OCI-LY1 (cell line): ENCODE measurements at regions not wholly inside any gene's neighbourhood (a gene's known extent, or its start where the extent isn't known, plus 50 kb on each side); places are given as distances from the start of the nearest gene placed in this dataset.

ENCODE experiments used
- H2AFZ ChIP-seq: fragments of 200-600 bp; sonication (generic), shearing (Covaris generic); 2 replicates; pipeline ENCODE4 v1.6.0; 2014; ENCODE audit warnings: antibody characterized with exemption, mild to moderate bottlenecking, low read length
- H3F3A ChIP-seq: fragments of 200-600 bp; sonication (generic), shearing (Covaris generic); 2 replicates; pipeline ENCODE4 v1.6.0; 2014; ENCODE audit warnings: mild to moderate bottlenecking, antibody characterized with exemption, low read length, moderate library complexity; ENCODE audit not compliant: insufficient read depth
- H3K27ac ChIP-seq: fragments of 200-600 bp; sonication (generic); 2 replicates; pipeline ENCODE4 v1.5.1; 2014; ENCODE audit warnings: low read length, mixed run types, mild to moderate bottlenecking, low read depth; ENCODE audit not compliant: poor library complexity, severe bottlenecking
- H3K27me3 ChIP-seq: fragments of 200-600 bp; sonication (generic); 2 replicates; pipeline ENCODE4 v1.6.0; 2014; ENCODE audit warnings: antibody characterized with exemption, mild to moderate bottlenecking, low read length, moderate library complexity; ENCODE audit not compliant: insufficient read depth
- H3K36me3 ChIP-seq: fragments of 200-600 bp; sonication (generic); 2 replicates; pipeline ENCODE4 v1.6.1; 2014; ENCODE audit warnings: mild to moderate bottlenecking, antibody characterized with exemption, low read length, moderate library complexity, mixed read lengths; ENCODE audit not compliant: insufficient read depth
- H3K4me1 ChIP-seq: fragments of 200-600 bp; sonication (generic); 2 replicates; pipeline ENCODE4 v1.5.1; 2014; ENCODE audit warnings: mild to moderate bottlenecking, low read length, moderate library complexity; ENCODE audit not compliant: insufficient read depth, severe bottlenecking
- H3K4me2 ChIP-seq: fragments of 200-600 bp; sonication (generic), shearing (Covaris generic); 2 replicates; pipeline ENCODE4 v1.6.1; 2014; ENCODE audit warnings: low read length
- H3K4me3 ChIP-seq: fragments of 200-600 bp; sonication (generic); 2 replicates; pipeline ENCODE4 v1.5.1; 2014; ENCODE audit warnings: low read length, low read depth, mild to moderate bottlenecking, mixed read lengths; ENCODE audit not compliant: poor library complexity, severe bottlenecking
- H3K79me2 ChIP-seq: fragments of 200-600 bp; shearing (Covaris generic); 2 replicates; pipeline ENCODE4 v1.6.1; 2016; ENCODE audit warnings: mixed run types, low read length, mixed read lengths; ENCODE audit not compliant: insufficient read depth
- H3K9ac ChIP-seq: fragments of 200-600 bp; sonication (generic), shearing (Covaris generic); 2 replicates; pipeline ENCODE4 v1.6.1; 2014; ENCODE audit warnings: mild to moderate bottlenecking, low read length, mixed read lengths
- H3K9me2 ChIP-seq: fragments of 200-600 bp; sonication (generic), shearing (Covaris generic); 2 replicates; pipeline ENCODE4 v1.6.1; 2014; ENCODE audit warnings: low read depth, mild to moderate bottlenecking, low read length, mixed read lengths
- H3K9me3 ChIP-seq: fragments of 200-600 bp; shearing (Covaris generic); 2 replicates; pipeline ENCODE4 v1.6.1; 2014; ENCODE audit warnings: low read length, mixed read lengths
- H4K20me1 ChIP-seq: fragments of 200-600 bp; sonication (generic), shearing (Covaris generic); 2 replicates; pipeline ENCODE4 v1.6.0; 2016; ENCODE audit warnings: mild to moderate bottlenecking, low read length; ENCODE audit not compliant: insufficient read depth
- CTCF ChIP-seq: fragments of 200-600 bp; sonication (generic), shearing (Covaris generic); IDR thresholded peaks from 2 replicates; pipeline ENCODE4 v1.5.1; 2017; ENCODE audit warnings: mild to moderate bottlenecking, antibody characterized with exemption, low read length, moderate library complexity, mixed read lengths
- EZH2 ChIP-seq: fragments of 200-600 bp; sonication (generic), shearing (Covaris generic); IDR thresholded peaks from 2 replicates; pipeline ENCODE4 v1.8.0; 2017; ENCODE audit warnings: borderline replicate concordance, mixed run types, mild to moderate bottlenecking, antibody characterized with exemption, low read length, moderate library complexity, mixed read lengths

GRCh38 chr12:67039995-67040860 lies 228.9 kb upstream of the CAND1 start:
- no peaks in the 10 kb centered on the region for H3K36me3 ChIP-seq
- no peaks in the 10 kb centered on the region for H3F3A ChIP-seq
- no peaks in the 10 kb centered on the region for H3K4me1 ChIP-seq
- H3K9me2 ChIP-seq: no peaks in the 10 kb centered on the region
- no peak overlapping the region for H3K4me2 ChIP-seq
- H3K27me3 ChIP-seq: no peaks in the 10 kb centered on the region
- H3K4me3 ChIP-seq: no peak overlapping the region
- no peak overlapping the region for H2AFZ ChIP-seq
- no peaks in the 10 kb centered on the region for H4K20me1 ChIP-seq
- no peaks in the 10 kb centered on the region for H3K9me3 ChIP-seq
- H3K27ac ChIP-seq: no peak overlapping the region
- TF ChIP-seq CTCF (no peak), EZH2 (no peak)
- no peak overlapping the region for H3K9ac ChIP-seq
- no peaks in the 10 kb centered on the region for H3K79me2 ChIP-seq

GRCh38 chr12:67040861-67041137 lies 228.4 kb upstream of the CAND1 start:
- no peaks in the 10 kb centered on the region for H3K36me3 ChIP-seq
- no peaks in the 10 kb centered on the region for H3F3A ChIP-seq
- no peaks in the 10 kb centered on the region for H3K9me2 ChIP-seq
- no peaks in the 10 kb centered on the region for H3K27me3 ChIP-seq
- no peak overlapping the region for H3K4me3 ChIP-seq
- no peak overlapping the region for H3K9ac ChIP-seq
- H3K4me2 ChIP-seq: no peak overlapping the region
- H3K9me3 ChIP-seq: no peaks in the 10 kb centered on the region
- H3K79me2 ChIP-seq: no peaks in the 10 kb centered on the region
- H4K20me1 ChIP-seq: no peaks in the 10 kb centered on the region
- no peak for TF ChIP-seq CTCF
- TF ChIP-seq EZH2: no peak
- H2AFZ ChIP-seq: no peak overlapping the region
- H3K27ac ChIP-seq: no peak overlapping the region
- no peaks in the 10 kb centered on the region for H3K4me1 ChIP-seq

GRCh38 chr12:67042697-67043131 lies 226.4 kb upstream of the CAND1 start:
- no peaks in the 10 kb centered on the region for H3F3A ChIP-seq
- no peak overlapping the region for H3K27ac ChIP-seq
- no peak overlapping the region for H3K4me2 ChIP-seq
- H3K4me1 ChIP-seq: no peaks in the 10 kb centered on the region
- no peak overlapping the region for H3K4me3 ChIP-seq
- H3K36me3 ChIP-seq: no peaks in the 10 kb centered on the region
- H3K9me2 ChIP-seq: no peaks in the 10 kb centered on the region
- H2AFZ ChIP-seq: no peak overlapping the region
- no peaks in the 10 kb centered on the region for H4K20me1 ChIP-seq
- no peak overlapping the region for H3K9ac ChIP-seq
- H3K27me3 ChIP-seq: no peaks in the 10 kb centered on the region
- TF ChIP-seq CTCF: no peak
- no peak for TF ChIP-seq EZH2
- H3K9me3 ChIP-seq: no peaks in the 10 kb centered on the region
- no peaks in the 10 kb centered on the region for H3K79me2 ChIP-seq
